ENCODE measurements at regions not wholly inside any gene's neighbourhood (a gene's known extent, or its start where the extent isn't known, plus 50 kb on each side); places are given as distances from the start of the nearest gene placed in this dataset.
A peak's percentile ranks its signal among the peaks of the same experiment; 100 is the strongest.

GRCh38 chr9:134214386-134214765 is 50.0 kb upstream of the RNU6ATAC start:
- peaks cover 8% of the 10 kb centered on the region for H3K27me3 ChIP-seq (ENCODE audit: control insufficient read depth, insufficient read depth, low read length)
- H3K4me1 ChIP-seq (ENCODE audit: control insufficient read depth, insufficient read depth, low read length), result peaks cover 15% of the 10 kb centered on the region
- H3K9me3 ChIP-seq (replicated peaks; ENCODE audit: low read length), result no peaks in the 10 kb centered on the region
- no peak overlapping the region for H3K9ac ChIP-seq (ENCODE audit: low read depth, low read length)
- H3K4me3 ChIP-seq (ENCODE audit: low read length), result no peak overlapping the region
- no peaks in the 10 kb centered on the region for H3K36me3 ChIP-seq (ENCODE audit: insufficient read depth, low read length)
- H3K4me2 ChIP-seq (ENCODE audit: low read length), result no peak overlapping the region

- no peak overlapping the region for H3K4me2 ChIP-seq (ENCODE audit: low read length)
- peak overlapping the region; percentile 35 for H3K9ac ChIP-seq (ENCODE audit: low read depth, low read length)
- peaks cover 8% of the 10 kb centered on the region for H3K27me3 ChIP-seq (ENCODE audit: control insufficient read depth, insufficient read depth, low read length)
- H3K4me1 ChIP-seq (ENCODE audit: control insufficient read depth, insufficient read depth, low read length), result peaks cover 15% of the 10 kb centered on the region
- H3K9me3 ChIP-seq (replicated peaks; ENCODE audit: low read length), result no peaks in the 10 kb centered on the region
- H3K4me3 ChIP-seq (ENCODE audit: low read length), result no peak overlapping the region
- no peaks in the 10 kb centered on the region for H3K36me3 ChIP-seq (ENCODE audit: insufficient read depth, low read length)
These were observed 50.5 kb upstream of the RNU6ATAC start for GRCh38 chr9:134214766-134215419.

DNA sequence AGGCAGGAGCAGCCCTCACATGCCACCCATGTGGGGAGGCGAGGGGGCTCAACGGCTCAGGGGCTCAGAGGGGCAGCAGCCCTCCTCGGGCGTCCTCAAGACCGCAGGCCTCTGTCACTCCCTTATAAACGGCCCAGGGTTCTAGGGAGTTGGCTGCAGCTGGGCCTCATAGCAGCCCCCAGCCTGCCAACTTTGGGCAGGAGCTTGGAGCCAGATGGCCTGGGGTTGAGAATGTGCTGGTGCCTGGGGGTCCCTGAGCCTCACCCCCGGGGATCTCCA is 51.0 kb upstream of the RNU6ATAC start:
- H3K9me3 ChIP-seq (replicated peaks; ENCODE audit: low read length), result no peaks in the 10 kb centered on the region
- no peak overlapping the region for H3K4me3 ChIP-seq (ENCODE audit: low read length)
- no peaks in the 10 kb centered on the region for H3K36me3 ChIP-seq (ENCODE audit: insufficient read depth, low read length)
- peak overlapping the region; percentile 35 for H3K9ac ChIP-seq (ENCODE audit: low read depth, low read length)
- peaks cover 9% of the 10 kb centered on the region for H3K27me3 ChIP-seq (ENCODE audit: control insufficient read depth, insufficient read depth, low read length)
- no peak overlapping the region for H3K4me2 ChIP-seq (ENCODE audit: low read length)
- peaks cover 15% of the 10 kb centered on the region for H3K4me1 ChIP-seq (ENCODE audit: control insufficient read depth, insufficient read depth, low read length)

DNA sequence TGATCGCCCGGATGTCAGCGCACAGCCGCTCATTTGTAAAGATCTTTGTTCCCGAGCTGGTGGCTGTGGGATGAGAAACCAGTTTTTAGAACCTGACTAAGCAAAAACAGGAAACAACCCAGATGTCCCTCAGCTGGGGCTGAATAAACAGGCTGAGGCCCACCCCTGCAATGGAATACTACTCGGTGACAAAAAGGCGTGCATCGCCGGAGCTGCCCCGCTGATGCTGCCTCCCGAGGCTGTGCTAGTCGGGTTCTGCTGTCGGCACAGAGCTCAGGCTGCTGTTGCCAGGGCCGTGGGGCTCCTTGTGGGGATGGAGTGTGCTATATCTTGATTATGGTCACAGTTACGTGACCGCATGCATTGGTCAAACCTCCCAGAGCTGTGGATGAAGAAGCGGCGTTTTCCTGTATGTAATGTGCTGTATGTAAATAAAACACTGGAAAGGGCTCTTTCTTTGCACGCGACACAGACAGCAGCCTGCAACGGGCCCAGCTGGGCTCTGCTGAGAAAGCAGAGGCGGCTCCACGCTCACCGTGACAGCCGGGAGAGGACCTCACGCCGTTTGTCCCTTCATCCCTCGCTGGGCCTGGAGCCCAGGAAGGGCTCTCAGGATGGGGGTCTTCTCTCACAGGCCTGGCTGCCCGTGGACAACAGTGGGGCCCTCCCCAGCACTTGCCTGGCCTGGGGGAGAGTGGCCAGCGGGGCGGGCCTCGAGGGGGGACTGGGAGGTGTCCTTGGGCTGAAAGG is 51.5 kb upstream of the RNU6ATAC start:
- Histone ChIP-seq H3K36me3 (ENCODE audit: insufficient read depth, low read length) (no peaks in the 10 kb centered on the region), H3K4me3 (ENCODE audit: low read length) (no peak overlapping the region), H3K4me1 (ENCODE audit: control insufficient read depth, insufficient read depth, low read length) (peaks cover 15% of the 10 kb centered on the region), H3K27me3 (ENCODE audit: control insufficient read depth, insufficient read depth, low read length) (peaks cover 4% of the 10 kb centered on the region), H3K9ac (ENCODE audit: low read depth, low read length) (peak overlapping the region; percentile 35), H3K4me2 (ENCODE audit: low read length) (no peak overlapping the region), H3K9me3 (replicated peaks; ENCODE audit: low read length) (no peaks in the 10 kb centered on the region)

DNA sequence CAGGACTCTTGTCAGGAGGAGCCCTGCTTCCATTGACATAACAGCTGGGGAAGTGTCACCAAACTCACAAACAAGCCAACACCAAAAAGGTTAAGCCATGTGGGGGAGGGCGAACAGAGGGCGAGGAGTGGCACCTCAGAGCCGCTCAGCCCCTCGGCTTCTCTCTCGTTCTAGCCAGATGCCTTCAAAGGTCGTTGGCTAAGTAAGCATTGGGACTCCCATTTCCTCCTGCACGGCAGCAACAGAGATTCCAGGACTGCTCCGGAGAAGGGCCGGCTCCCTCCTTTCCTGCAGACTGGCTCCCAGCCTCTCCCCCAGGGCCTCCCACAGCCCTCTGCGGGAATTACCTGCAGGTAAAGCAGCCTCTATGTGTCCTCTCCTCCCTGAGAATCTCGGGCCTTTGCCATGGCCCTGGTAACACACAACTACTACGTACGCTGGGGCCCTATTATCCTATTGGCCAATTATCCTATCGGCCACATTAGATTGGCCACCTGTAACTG is 52.1 kb upstream of the RNU6ATAC start:
- Histone ChIP-seq H3K4me3 (ENCODE audit: low read length) (no peak overlapping the region), H3K9ac (ENCODE audit: low read depth, low read length) (no peak overlapping the region)

DNA sequence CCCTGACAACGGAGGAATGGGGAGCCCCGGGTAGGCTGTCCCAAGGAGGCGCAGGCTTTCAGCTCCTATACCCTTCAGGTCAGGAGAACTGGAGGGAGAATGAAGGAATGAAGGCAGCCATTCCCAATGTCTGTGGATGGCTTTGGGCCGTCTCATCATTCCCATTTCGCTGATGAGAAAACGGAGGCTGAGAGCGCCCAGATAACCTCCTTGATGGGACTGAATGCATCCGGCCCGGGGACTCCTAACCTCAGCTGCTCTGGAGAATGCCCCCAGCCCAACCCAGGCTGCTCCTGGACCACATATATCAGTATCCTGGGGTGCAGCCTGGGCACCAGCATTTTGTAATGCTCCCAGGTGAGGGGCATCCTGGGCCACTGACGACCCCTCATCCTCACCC is 52.6 kb upstream of the RNU6ATAC start:
- peaks cover 15% of the 10 kb centered on the region for H3K4me1 ChIP-seq (ENCODE audit: control insufficient read depth, insufficient read depth, low read length)
- no peaks in the 10 kb centered on the region for H3K9me3 ChIP-seq (replicated peaks; ENCODE audit: low read length)
- no peaks in the 10 kb centered on the region for H3K36me3 ChIP-seq (ENCODE audit: insufficient read depth, low read length)
- H3K4me2 ChIP-seq (ENCODE audit: low read length), result no peak overlapping the region
- peaks cover 6% of the 10 kb centered on the region for H3K27me3 ChIP-seq (ENCODE audit: control insufficient read depth, insufficient read depth, low read length)
- no peak overlapping the region for H3K9ac ChIP-seq (ENCODE audit: low read depth, low read length)
- no peak overlapping the region for H3K4me3 ChIP-seq (ENCODE audit: low read length)

More for the DNA sequence above, 52.1 kb upstream of the RNU6ATAC start:
- Histone ChIP-seq H3K27me3 (ENCODE audit: control insufficient read depth, insufficient read depth, low read length) (peaks cover 6% of the 10 kb centered on the region), H3K4me1 (ENCODE audit: control insufficient read depth, insufficient read depth, low read length) (peaks cover 15% of the 10 kb centered on the region), H3K9me3 (replicated peaks; ENCODE audit: low read length) (no peaks in the 10 kb centered on the region), H3K4me2 (ENCODE audit: low read length) (no peak overlapping the region), H3K36me3 (ENCODE audit: insufficient read depth, low read length) (no peaks in the 10 kb centered on the region)

DNA sequence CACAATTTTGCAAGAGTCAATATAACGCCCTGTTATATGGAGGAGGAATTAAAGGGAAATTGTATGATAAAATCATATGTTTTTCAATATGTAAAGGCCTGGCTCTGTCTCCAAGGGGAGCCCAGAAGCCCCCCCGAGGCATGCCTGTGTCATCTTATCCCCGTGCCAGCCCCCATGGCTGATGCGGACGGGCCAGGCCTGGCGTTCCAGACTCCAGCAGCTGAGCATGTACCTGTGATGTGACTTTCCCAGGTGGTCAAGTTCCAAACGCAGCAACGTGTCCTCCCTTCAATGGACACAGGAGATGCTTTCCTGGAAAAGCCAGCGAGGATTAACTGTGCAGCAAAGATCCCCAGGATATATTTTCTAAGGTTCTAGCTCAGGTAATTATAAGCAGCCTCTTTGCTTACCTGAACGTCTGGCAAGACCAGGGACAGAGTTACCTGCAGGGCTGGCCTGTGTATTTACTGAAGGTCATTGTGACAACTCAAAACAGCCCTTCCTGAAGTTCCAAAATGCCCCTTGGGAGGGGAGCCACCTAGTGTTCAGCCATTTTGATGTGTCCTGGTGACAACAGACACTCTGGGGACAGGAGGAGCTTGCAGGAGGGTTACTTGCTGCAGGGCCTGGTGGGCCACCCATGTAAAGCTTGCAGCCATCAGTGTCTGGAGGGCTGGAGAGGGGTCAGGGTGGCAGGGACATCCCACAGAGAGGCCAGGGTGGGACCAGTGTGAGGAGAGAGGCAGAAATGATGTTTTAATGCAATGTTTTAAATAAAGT is 53.3 kb upstream of the RNU6ATAC start:
- H3K36me3 ChIP-seq (ENCODE audit: insufficient read depth, low read length), result no peaks in the 10 kb centered on the region
- H3K4me1 ChIP-seq (ENCODE audit: control insufficient read depth, insufficient read depth, low read length), result peaks cover 15% of the 10 kb centered on the region
- H3K4me2 ChIP-seq (ENCODE audit: low read length), result no peak overlapping the region
- peaks cover 11% of the 10 kb centered on the region for H3K27me3 ChIP-seq (ENCODE audit: control insufficient read depth, insufficient read depth, low read length)
- no peak overlapping the region for H3K4me3 ChIP-seq (ENCODE audit: low read length)
- H3K9ac ChIP-seq (ENCODE audit: low read depth, low read length), result no peak overlapping the region
- no peaks in the 10 kb centered on the region for H3K9me3 ChIP-seq (replicated peaks; ENCODE audit: low read length)

DNA sequence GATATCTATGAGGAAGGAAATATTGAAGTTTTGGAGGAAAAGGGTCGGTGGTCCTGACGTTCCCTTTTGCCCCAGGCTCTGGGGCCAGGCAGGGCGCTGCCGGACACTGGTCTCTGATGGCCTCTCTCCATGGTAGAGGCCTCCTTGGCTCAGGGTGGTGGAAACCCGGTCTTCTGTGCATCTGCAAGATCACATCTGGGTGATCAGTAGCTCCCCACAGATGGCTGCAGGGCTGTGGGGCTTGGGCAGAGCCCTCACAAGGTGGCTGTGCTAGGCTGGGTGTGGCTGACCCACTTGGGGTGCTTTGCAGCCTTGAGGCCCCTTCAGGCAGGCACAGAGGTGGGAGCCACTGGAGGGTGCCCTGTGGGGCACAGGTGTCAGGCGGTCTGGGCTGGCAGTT is 53.9 kb upstream of the RNU6ATAC start:
- H3K4me2 ChIP-seq (ENCODE audit: low read length), result no peak overlapping the region
- no peak overlapping the region for H3K4me3 ChIP-seq (ENCODE audit: low read length)
- peaks cover 16% of the 10 kb centered on the region for H3K27me3 ChIP-seq (ENCODE audit: control insufficient read depth, insufficient read depth, low read length)
- H3K4me1 ChIP-seq (ENCODE audit: control insufficient read depth, insufficient read depth, low read length), result peaks cover 15% of the 10 kb centered on the region
- no peaks in the 10 kb centered on the region for H3K9me3 ChIP-seq (replicated peaks; ENCODE audit: low read length)
- no peaks in the 10 kb centered on the region for H3K36me3 ChIP-seq (ENCODE audit: insufficient read depth, low read length)
- H3K9ac ChIP-seq (ENCODE audit: low read depth, low read length), result no peak overlapping the region

GRCh38 chr9:134219646-134220060 is 55.3 kb upstream of the RNU6ATAC start:
- Histone ChIP-seq H3K36me3 (ENCODE audit: insufficient read depth, low read length) (no peaks in the 10 kb centered on the region), H3K4me2 (ENCODE audit: low read length) (no peak overlapping the region), H3K4me1 (ENCODE audit: control insufficient read depth, insufficient read depth, low read length) (peaks cover 15% of the 10 kb centered on the region), H3K4me3 (ENCODE audit: low read length) (no peak overlapping the region), H3K9me3 (replicated peaks; ENCODE audit: low read length) (no peaks in the 10 kb centered on the region), H3K9ac (ENCODE audit: low read depth, low read length) (no peak overlapping the region), H3K27me3 (ENCODE audit: control insufficient read depth, insufficient read depth, low read length) (peaks cover 30% of the 10 kb centered on the region)

- Histone ChIP-seq H3K4me2 (ENCODE audit: low read length) (no peak overlapping the region), H3K27me3 (ENCODE audit: control insufficient read depth, insufficient read depth, low read length) (peaks cover 35% of the 10 kb centered on the region), H3K36me3 (ENCODE audit: insufficient read depth, low read length) (no peaks in the 10 kb centered on the region), H3K9ac (ENCODE audit: low read depth, low read length) (no peak overlapping the region), H3K4me1 (ENCODE audit: control insufficient read depth, insufficient read depth, low read length) (peaks cover 9% of the 10 kb centered on the region), H3K9me3 (replicated peaks; ENCODE audit: low read length) (no peaks in the 10 kb centered on the region), H3K4me3 (ENCODE audit: low read length) (no peak overlapping the region)
These were observed 55.9 kb upstream of the RNU6ATAC start for GRCh38 chr9:134220311-134220710.

GRCh38 chr9:134221273-134222017 is 57.1 kb upstream of the RNU6ATAC start:
- H3K4me2 ChIP-seq (ENCODE audit: low read length), result no peak overlapping the region
- H3K36me3 ChIP-seq (ENCODE audit: insufficient read depth, low read length), result no peaks in the 10 kb centered on the region
- peaks cover 43% of the 10 kb centered on the region for H3K27me3 ChIP-seq (ENCODE audit: control insufficient read depth, insufficient read depth, low read length)

More at GRCh38 chr9:134221273-134222017, 57.1 kb upstream of the RNU6ATAC start:
- no peak overlapping the region for H3K9ac ChIP-seq (ENCODE audit: low read depth, low read length)
- no peaks in the 10 kb centered on the region for H3K4me1 ChIP-seq (ENCODE audit: control insufficient read depth, insufficient read depth, low read length)
- no peaks in the 10 kb centered on the region for H3K9me3 ChIP-seq (replicated peaks; ENCODE audit: low read length)
- H3K4me3 ChIP-seq (ENCODE audit: low read length), result no peak overlapping the region
